SU-DHL-6 (cell line): ENCODE measurements at regions not wholly inside any gene's neighbourhood (a gene's known extent, or its start where the extent isn't known, plus 50 kb on each side); places are given as distances from the start of the nearest gene placed in this dataset.

ENCODE experiments used
- H2AFZ ChIP-seq: fragments of 200-600 bp; sonication (generic); 2 replicates; pipeline ENCODE4 v1.6.1; 2014; ENCODE audit warnings: low read depth, mild to moderate bottlenecking, moderate library complexity, mixed read lengths, antibody characterized with exemption, low read length; ENCODE audit not compliant: severe bottlenecking
- H3F3A ChIP-seq: fragments of 200-600 bp; shearing (Covaris generic); 2 replicates; pipeline ENCODE4 v1.6.0; 2016; ENCODE audit warnings: antibody characterized with exemption, mild to moderate bottlenecking; ENCODE audit not compliant: insufficient read depth
- H3K27ac ChIP-seq: fragments of 200-600 bp; sonication (generic); 2 replicates; pipeline ENCODE4 v1.5.1; 2016; ENCODE audit warnings: low read depth, mild to moderate bottlenecking, low read length, moderate library complexity, mixed read lengths
- H3K27me3 ChIP-seq: fragments of 200-600 bp; sonication (generic), shearing (Covaris generic); 2 replicates; pipeline ENCODE4 v1.6.0; 2014; ENCODE audit warnings: mild to moderate bottlenecking, low read length
- H3K36me3 ChIP-seq: fragments of 200-600 bp; sonication (generic); 2 replicates; pipeline ENCODE4 v1.6.1; 2014; ENCODE audit warnings: mild to moderate bottlenecking, low read length, mixed read lengths
- H3K4me2 ChIP-seq: fragments of 300-600, 200-600 bp; shearing (Covaris generic), sonication (generic); 2 replicates; pipeline ENCODE4 v1.6.0; 2014; ENCODE audit warnings: low read length, low read depth, mild to moderate bottlenecking; ENCODE audit not compliant: poor library complexity, severe bottlenecking
- H3K4me3 ChIP-seq: fragments of 200-600 bp; sonication (generic); 2 replicates; pipeline ENCODE4 v1.5.1; 2014; ENCODE audit warnings: antibody characterized with exemption, low read length, mild to moderate bottlenecking, mixed read lengths; ENCODE audit not compliant: insufficient read depth, poor library complexity, severe bottlenecking
- H3K79me2 ChIP-seq: fragments of 200-600 bp; sonication (generic); 2 replicates; pipeline ENCODE4 v1.6.1; 2014; ENCODE audit warnings: mild to moderate bottlenecking, low read length, moderate library complexity; ENCODE audit not compliant: insufficient read depth
- H3K9ac ChIP-seq: fragments of 200-600 bp; sonication (generic); 2 replicates; pipeline ENCODE4 v1.7.0; 2014; ENCODE audit warnings: mild to moderate bottlenecking, low read length
- H3K9me2 ChIP-seq: fragments of 200-600 bp; sonication (generic); replicated peaks from 2 replicates; pipeline ENCODE4 v1.6.1; 2014; ENCODE audit warnings: low read length; ENCODE audit not compliant: insufficient read depth
- H3K9me3 ChIP-seq: fragments of 200-600 bp; sonication (generic); 2 replicates; pipeline ENCODE4 v1.6.1; 2014; ENCODE audit warnings: low read length, mixed read lengths; ENCODE audit not compliant: insufficient read depth
- H4K20me1 ChIP-seq: fragments of 200-600 bp; sonication (generic); 2 replicates; pipeline ENCODE4 v1.6.1; 2014; ENCODE audit warnings: low read depth, mild to moderate bottlenecking, antibody characterized with exemption, low read length, moderate library complexity, mixed read lengths
- CTCF ChIP-seq: fragments of 200-600 bp; sonication (generic); IDR thresholded peaks from one replicate; pipeline ENCODE4 v1.5.1; 2017; ENCODE audit warnings: antibody characterized with exemption, mild to moderate bottlenecking, low read length, moderate library complexity; ENCODE audit not compliant: insufficient read depth, poor library complexity, severe bottlenecking
- EZH2phosphoT487 ChIP-seq: fragments of 200-600 bp; sonication (generic), shearing (Covaris generic); conservative IDR thresholded peaks from 2 replicates; pipeline ENCODE4 v1.6.1; 2018; ENCODE audit warnings: mild to moderate bottlenecking, antibody characterized with exemption, low read length, moderate library complexity, mixed read lengths

DNA sequence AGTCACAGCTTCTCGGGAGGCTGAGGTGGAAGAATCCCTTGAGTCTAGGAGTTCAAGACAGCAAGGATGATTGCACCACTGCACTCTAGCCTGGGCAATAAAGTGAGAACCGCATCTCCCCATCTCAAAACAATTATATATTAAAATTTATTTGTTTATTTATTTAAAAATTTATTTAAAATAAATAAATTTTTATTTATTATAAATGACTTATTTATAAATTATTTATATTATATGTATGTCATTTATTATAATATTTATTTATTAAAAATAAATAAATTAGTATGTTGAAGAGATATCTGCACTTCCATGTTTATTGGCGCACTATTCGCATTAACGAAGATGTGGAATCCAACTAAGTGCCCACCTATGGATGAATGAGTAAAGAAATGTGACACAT, 683.2 kb upstream of the BRINP3 start:
- no peak for TF ChIP-seq CTCF
- no peak for TF ChIP-seq EZH2phosphoT487
- H3K4me3 ChIP-seq = no peak overlapping the region
- H3K9me2 ChIP-seq = no peaks in the 10 kb centered on the region

DNA sequence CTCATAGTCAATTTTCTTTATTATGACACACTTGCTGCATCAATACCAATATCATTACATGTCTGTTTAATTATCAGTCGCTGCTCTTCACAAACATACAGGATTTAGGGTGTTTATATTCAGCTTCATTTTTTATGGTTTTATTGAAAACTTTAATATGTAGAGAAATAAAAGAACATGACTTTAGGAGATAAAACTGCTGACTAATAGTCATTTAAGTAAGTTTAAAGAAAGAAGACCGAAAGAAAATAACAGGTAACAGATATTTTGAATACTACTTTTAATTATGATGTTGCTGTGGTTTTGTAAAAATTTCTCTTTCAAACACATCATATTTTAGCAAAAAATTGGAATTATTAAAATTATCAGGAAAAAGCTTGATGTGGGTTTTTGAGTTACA, 685.1 kb upstream of the BRINP3 start:
- no peaks in the 10 kb centered on the region for H3K79me2 ChIP-seq
- no peaks in the 10 kb centered on the region; the same call in none of the 2 replicates for H3F3A ChIP-seq
- TF ChIP-seq EZH2phosphoT487 = no peak
- no peak for TF ChIP-seq CTCF
- 0 out of 2 replicates have a peak, but pooled peaks cover under 1% of the 10 kb centered on the region for H3K36me3 ChIP-seq
- no peaks in the 10 kb centered on the region for H3K27me3 ChIP-seq
- H3K9ac ChIP-seq = no peak overlapping the region
- H3K27ac ChIP-seq = no peak overlapping the region
- H3K4me3 ChIP-seq = no peak overlapping the region
- no peak overlapping the region for H3K4me2 ChIP-seq
- H2AFZ ChIP-seq = no peak overlapping the region
- no peaks in the 10 kb centered on the region for H4K20me1 ChIP-seq
- H3K9me2 ChIP-seq = no peaks in the 10 kb centered on the region
- no peaks in the 10 kb centered on the region for H3K9me3 ChIP-seq

More for the DNA sequence above, 683.2 kb upstream of the BRINP3 start:
- Histone ChIP-seq H4K20me1 (no peaks in the 10 kb centered on the region), H3K27me3 (no peaks in the 10 kb centered on the region), H3K36me3 (0 out of 2 replicates have a peak, but pooled peaks cover 5% of the 10 kb centered on the region), H3F3A (no peaks in the 10 kb centered on the region; the same call in none of the 2 replicates), H2AFZ (no peak overlapping the region), H3K4me2 (no peak overlapping the region), H3K79me2 (no peaks in the 10 kb centered on the region), H3K9ac (no peak overlapping the region), H3K27ac (no peak overlapping the region), H3K9me3 (no peaks in the 10 kb centered on the region)

- no peaks in the 10 kb centered on the region for H3K36me3 ChIP-seq
- peak overlapping the region; percentile 32 for H2AFZ ChIP-seq
- no peak overlapping the region for H3K9ac ChIP-seq
- no peaks in the 10 kb centered on the region for H3K9me2 ChIP-seq
- H3K79me2 ChIP-seq = no peaks in the 10 kb centered on the region
- no peaks in the 10 kb centered on the region for H3K27me3 ChIP-seq
- no peaks in the 10 kb centered on the region for H3K9me3 ChIP-seq
- H3K27ac ChIP-seq = no peak overlapping the region
- H3F3A ChIP-seq = no peaks in the 10 kb centered on the region; the same call in 1 of the 2 replicates
- no peak overlapping the region for H3K4me2 ChIP-seq
- TF ChIP-seq EZH2phosphoT487 (no peak), CTCF (no peak)
- H4K20me1 ChIP-seq = no peaks in the 10 kb centered on the region
- H3K4me3 ChIP-seq = no peak overlapping the region
These were observed 686.0 kb upstream of the BRINP3 start for GRCh38 chr1:191163621-191164020.
